ENCODE measurements at regions not wholly inside any gene's neighbourhood (a gene's known extent, or its start where the extent isn't known, plus 50 kb on each side); places are given as distances from the start of the nearest gene placed in this dataset.

GRCh38 chr14:53354336-53354735, 201.2 kb upstream of the DDHD1 start:
- no peaks in the 10 kb centered on the region for H4K20me1 ChIP-seq (ENCODE audit: control insufficient read depth, insufficient read depth, low read length, poor library complexity, severe bottlenecking)
- no peak overlapping the region for H3K27ac Mint-ChIP-seq
- H2AFZ ChIP-seq (ENCODE audit: insufficient read depth, low read depth, low read length, poor library complexity, severe bottlenecking): no peak overlapping the region
- H3K9me3 ChIP-seq (ENCODE audit: control extremely low read depth in 1 of 3, control insufficient read depth in 2 of 3, insufficient read depth in 1 of 3, low read length in 2 of 3): no peaks in the 10 kb centered on the region
- no peak overlapping the region for H3K4me3 ChIP-seq (ENCODE audit: control extremely low read depth in 1 of 5, extremely low read depth in 1 of 5, insufficient read depth in 1 of 5, low read depth in 2 of 5, low read length in 4 of 5)
- no peak overlapping the region for H3K9ac ChIP-seq (ENCODE audit: low read length)
- no peaks in the 10 kb centered on the region for H3K36me3 ChIP-seq (replicated peaks in 1 of 2; ENCODE audit: control extremely low read depth in 1 of 2, control insufficient read depth in 1 of 2, extremely low read depth in 1 of 2, insufficient read depth in 2 of 2, low read length in 1 of 2)
- no peaks in the 10 kb centered on the region for H3K4me1 Mint-ChIP-seq
- ChIA-PET CTCF (no interaction called here), POLR2A (no interaction called here)
- no peak for TF ChIP-seq EZH2 (IDR thresholded peaks at IDR 0.05; ENCODE audit: borderline replicate concordance, insufficient read depth, low read depth, low read length, poor library complexity, severe bottlenecking)
- TF ChIP-seq, protein P1, sequence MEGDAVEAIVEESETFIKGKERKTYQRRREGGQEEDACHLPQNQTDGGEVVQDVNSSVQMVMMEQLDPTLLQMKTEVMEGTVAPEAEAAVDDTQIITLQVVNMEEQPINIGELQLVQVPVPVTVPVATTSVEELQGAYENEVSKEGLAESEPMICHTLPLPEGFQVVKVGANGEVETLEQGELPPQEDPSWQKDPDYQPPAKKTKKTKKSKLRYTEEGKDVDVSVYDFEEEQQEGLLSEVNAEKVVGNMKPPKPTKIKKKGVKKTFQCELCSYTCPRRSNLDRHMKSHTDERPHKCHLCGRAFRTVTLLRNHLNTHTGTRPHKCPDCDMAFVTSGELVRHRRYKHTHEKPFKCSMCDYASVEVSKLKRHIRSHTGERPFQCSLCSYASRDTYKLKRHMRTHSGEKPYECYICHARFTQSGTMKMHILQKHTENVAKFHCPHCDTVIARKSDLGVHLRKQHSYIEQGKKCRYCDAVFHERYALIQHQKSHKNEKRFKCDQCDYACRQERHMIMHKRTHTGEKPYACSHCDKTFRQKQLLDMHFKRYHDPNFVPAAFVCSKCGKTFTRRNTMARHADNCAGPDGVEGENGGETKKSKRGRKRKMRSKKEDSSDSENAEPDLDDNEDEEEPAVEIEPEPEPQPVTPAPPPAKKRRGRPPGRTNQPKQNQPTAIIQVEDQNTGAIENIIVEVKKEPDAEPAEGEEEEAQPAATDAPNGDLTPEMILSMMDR (IDR thresholded peaks at IDR 0.05): no peak
- no peak overlapping the region for H3K27ac ChIP-seq (ENCODE audit: low read length in 2 of 2)
- no peak overlapping the region for H3K4me2 ChIP-seq (replicated peaks; ENCODE audit: low read depth, low read length, poor library complexity, severe bottlenecking)
- H3K4me1 ChIP-seq (ENCODE audit: control insufficient read depth in 2 of 2, insufficient read depth in 2 of 2, low read length in 2 of 2): no peaks in the 10 kb centered on the region
- H3K27me3 ChIP-seq (replicated peaks in 1 of 4; ENCODE audit: control extremely low read depth in 1 of 4, control insufficient read depth in 3 of 4, insufficient read depth in 4 of 4, low read length in 3 of 4): no peaks in the 10 kb centered on the region
- no peaks in the 10 kb centered on the region for H3K9me3 Mint-ChIP-seq (ENCODE audit: insufficient read depth)
- intact Hi-C loops (cut with micrococcal nuclease): no loop called here
- DNase-seq (no peak), ATAC-seq (ENCODE audit: low read depth) (no peak)
- no peaks in the 10 kb centered on the region for H3K27me3 Mint-ChIP-seq
- no peaks in the 10 kb centered on the region for H3K79me2 ChIP-seq (ENCODE audit: control insufficient read depth, insufficient read depth, low read length)
- no peak overlapping the region for H3K4me3 Mint-ChIP-seq

DNA sequence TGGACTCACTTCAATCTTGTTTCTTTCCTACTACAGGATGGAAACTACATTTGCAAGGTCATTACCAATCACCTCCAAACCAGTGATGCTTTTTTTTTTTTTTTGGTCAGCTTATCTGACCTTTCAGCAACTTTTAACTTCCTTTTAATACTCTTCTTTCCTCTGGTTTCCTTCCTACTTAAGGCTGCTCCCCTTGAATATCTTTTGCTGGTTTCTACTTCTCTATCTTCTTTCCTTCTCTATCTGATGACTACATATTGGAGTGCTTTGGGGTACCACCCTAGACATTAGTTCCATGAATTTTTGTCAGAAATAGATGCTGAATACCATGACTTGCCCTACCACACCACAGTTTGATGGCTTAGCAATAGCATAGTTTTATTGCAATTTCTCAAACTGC, 197.7 kb upstream of the DDHD1 start:
- Histone ChIP-seq H3K4me3 (ENCODE audit: control extremely low read depth in 1 of 5, extremely low read depth in 1 of 5, insufficient read depth in 1 of 5, low read depth in 2 of 5, low read length in 4 of 5) (no peak overlapping the region), H3K27ac (ENCODE audit: low read length in 2 of 2) (no peak overlapping the region), H4K20me1 (ENCODE audit: control insufficient read depth, insufficient read depth, low read length, poor library complexity, severe bottlenecking) (no peaks in the 10 kb centered on the region), H3K9ac (ENCODE audit: low read length) (no peak overlapping the region), H3K27me3 (replicated peaks in 1 of 4; ENCODE audit: control extremely low read depth in 1 of 4, control insufficient read depth in 3 of 4, insufficient read depth in 4 of 4, low read length in 3 of 4) (no peaks in the 10 kb centered on the region), H3K79me2 (ENCODE audit: control insufficient read depth, insufficient read depth, low read length) (no peaks in the 10 kb centered on the region), H3K4me2 (replicated peaks; ENCODE audit: low read depth, low read length, poor library complexity, severe bottlenecking) (no peak overlapping the region), H2AFZ (ENCODE audit: insufficient read depth, low read depth, low read length, poor library complexity, severe bottlenecking) (no peak overlapping the region), H3K36me3 (replicated peaks in 1 of 2; ENCODE audit: control extremely low read depth in 1 of 2, control insufficient read depth in 1 of 2, extremely low read depth in 1 of 2, insufficient read depth in 2 of 2, low read length in 1 of 2) (no peaks in the 10 kb centered on the region), H3K9me3 (ENCODE audit: control extremely low read depth in 1 of 3, control insufficient read depth in 2 of 3, insufficient read depth in 1 of 3, low read length in 2 of 3) (no peaks in the 10 kb centered on the region), H3K4me1 (ENCODE audit: control insufficient read depth in 2 of 2, insufficient read depth in 2 of 2, low read length in 2 of 2) (no peaks in the 10 kb centered on the region)
- ATAC-seq (ENCODE audit: low read depth) (no peak), DNase-seq (no peak)
- TF ChIP-seq, protein P1 (IDR thresholded peaks at IDR 0.05): no peak
- no peak for TF ChIP-seq EZH2 (IDR thresholded peaks at IDR 0.05; ENCODE audit: borderline replicate concordance, insufficient read depth, low read depth, low read length, poor library complexity, severe bottlenecking)
- H3K4me1 Mint-ChIP-seq: no peaks in the 10 kb centered on the region
- no peak overlapping the region for H3K4me3 Mint-ChIP-seq
- H3K27me3 Mint-ChIP-seq: no peaks in the 10 kb centered on the region
- CTCF ChIA-PET: no interaction called here
- intact Hi-C loops (cut with micrococcal nuclease): no loop called here
- no peaks in the 10 kb centered on the region for H3K9me3 Mint-ChIP-seq (ENCODE audit: insufficient read depth)
- H3K27ac Mint-ChIP-seq: no peak overlapping the region
- POLR2A ChIA-PET: no interaction called here

Data from B cell (primary cell).